A549 (cell line): ENCODE measurements at regions not wholly inside any gene's neighbourhood (a gene's known extent, or its start where the extent isn't known, plus 50 kb on each side); places are given as distances from the start of the nearest gene placed in this dataset.
"Not testable (repeated sequence)": the region's sequence is repeated elsewhere in the genome, so short reads cannot be mapped to it uniquely, and the experiment has no call there.

Source experiments
- ATAC-seq, 2 experiments: fragments of 200-7000 bp in 1 of 2; fragments of >200 bp in 1 of 2; cut with Nextera tagmentation in 1 of 2; cut with Tn5 transposase in 1 of 2; 3 replicates each; pipeline versions ENCODE4 v1.8.0 to v1.9.1; 2018 to 2020; ENCODE audit warnings: mild to moderate bottlenecking in 1 of 2, moderate library complexity in 1 of 2
- CTCF ChIA-PET: fragments of 300-600 bp; sonication (Branson Sonifier 250); formaldehyde crosslinking; extraction: SDS; loops from one replicate; lab custom pipeline; 2021; ENCODE audit warnings: antibody characterized with exemption, inconsistent platforms; lab: Yijun Ruan, JAX
- POLR2A ChIA-PET: fragments of 350-600 bp; formaldehyde crosslinking; extraction: SDS; loops from one replicate; lab custom pipeline; 2021; ENCODE audit warnings: antibody characterized with exemption, inconsistent platforms; lab: Yijun Ruan, JAX
- DNase-seq, 2 experiments: peaks; one replicate each; pipeline versions ENCODE4 v3.0.0 to v3.0.0-alpha.2; 2011 to 2016; ENCODE audit warnings: low read depth in 1 of 2, low spot score in 1 of 2
- FAIRE-seq: peaks from 2 replicates; lab custom pipeline; 2011; peaks lifted over from hg19 to GRCh38; lab: Jason Lieb, UNC
- H3K27ac ChIP-seq, 2 experiments: fragments of >200 bp; sonication (Bioruptor Twin); formaldehyde crosslinking; 3 replicates each; pipeline ENCODE4 v1.5.1; 2016 to 2017
- H3K4me1 ChIP-seq: fragments of >200 bp; sonication (Bioruptor Twin); formaldehyde crosslinking; 3 replicates; pipeline ENCODE4 v1.6.1; 2016
- H3K4me2 ChIP-seq: fragments of >200 bp; sonication (Bioruptor Twin); formaldehyde crosslinking; 3 replicates; pipeline ENCODE4 v1.6.1; 2016
- H3K4me3 ChIP-seq: fragments of >200 bp; sonication (Bioruptor Twin); formaldehyde crosslinking; 3 replicates; pipeline ENCODE4 v1.5.1; 2016
- H3K9me3 ChIP-seq: fragments of >200 bp; sonication (Bioruptor Twin); formaldehyde crosslinking; 3 replicates; pipeline ENCODE4 v1.6.1; 2016
- BHLHE40 ChIP-seq: IDR thresholded peaks from 2 replicates; pipeline ENCODE4 v1.6.1; 2012; ENCODE audit warnings: low read depth, low read length, inconsistent platforms
- CBX2 ChIP-seq: fragments of 200-600 bp; sonication (generic); IDR thresholded peaks from 2 replicates; pipeline ENCODE4 v1.6.1; 2016; ENCODE audit warnings: low read depth, mild to moderate bottlenecking, borderline replicate concordance
- EHF ChIP-seq: fragments of 250-450 bp; sonication (Bioruptor Pico); IDR thresholded peaks from 2 replicates; pipeline ENCODE4 v1.5.0; 2020; ENCODE audit warnings: mild to moderate bottlenecking
- EHMT2 ChIP-seq: fragments of 200-600 bp; sonication (generic); IDR thresholded peaks from 2 replicates; pipeline ENCODE4 v1.6.1; 2016; ENCODE audit warnings: antibody characterized with exemption, low read depth, mild to moderate bottlenecking, moderate library complexity
- FOSL2 ChIP-seq, 2 experiments: fragments of 450-650 bp in 1 of 2; fragments of >200 bp in 1 of 2; sonication (Bioruptor Twin) in 1 of 2; formaldehyde crosslinking; IDR thresholded peaks; 2 replicates each; pipeline versions ENCODE4 v1.5.0 to v1.6.1; 2016 to 2020; ENCODE audit warnings: mild to moderate bottlenecking in 1 of 2, moderate library complexity in 1 of 2
- FOXS1 ChIP-seq: fragments of 250-450 bp; sonication (Bioruptor Pico); IDR thresholded peaks from 2 replicates; pipeline ENCODE4 v1.5.0; 2020; ENCODE audit warnings: mild to moderate bottlenecking, moderate library complexity
- GATA3 ChIP-seq: IDR thresholded peaks from 2 replicates; pipeline ENCODE4 v1.6.1; 2012; ENCODE audit warnings: borderline replicate concordance
- JUNB ChIP-seq: fragments of >200 bp; sonication (Bioruptor Twin); formaldehyde crosslinking; IDR thresholded peaks from 2 replicates; pipeline ENCODE4 v1.6.1; 2016
- KDM1A ChIP-seq: fragments of 200-600 bp; sonication (generic); IDR thresholded peaks from 2 replicates; pipeline ENCODE4 v1.6.1; 2016; ENCODE audit warnings: low read depth, mild to moderate bottlenecking
- MAFK ChIP-seq: fragments of 450-650 bp; IDR thresholded peaks from 2 replicates; pipeline ENCODE4 v1.6.1; 2014; ENCODE audit not compliant: partially characterized antibody
- MYC ChIP-seq: IDR thresholded peaks from 2 replicates; pipeline ENCODE4 v1.6.1; 2012; ENCODE audit warnings: mild to moderate bottlenecking, inconsistent platforms, low read length, improper control_type of control experiment, borderline replicate concordance
- NPAS2 ChIP-seq: fragments of 250-450 bp; sonication (Bioruptor Pico); IDR thresholded peaks from 2 replicates; pipeline ENCODE4 v1.8.0; 2022; ENCODE audit warnings: mild to moderate bottlenecking, moderate library complexity, borderline replicate concordance
- NR3C1 ChIP-seq: fragments of >200 bp; sonication (Bioruptor Twin); formaldehyde crosslinking; IDR thresholded peaks from 3 replicates; pipeline ENCODE4 v1.6.1; 2017
- PHF8 ChIP-seq: fragments of 200-600 bp; sonication (generic); IDR thresholded peaks from 2 replicates; pipeline ENCODE4 v1.6.1; 2016; ENCODE audit warnings: low read depth, mild to moderate bottlenecking, antibody characterized with exemption, moderate library complexity, borderline replicate concordance
- POLR2A ChIP-seq: IDR thresholded peaks from 2 replicates; pipeline ENCODE4 v1.6.1; 2012; ENCODE audit warnings: mild to moderate bottlenecking, low read length
- POLR2AphosphoS2 ChIP-seq: conservative IDR thresholded peaks from 2 replicates; pipeline ENCODE4 v1.6.1; 2012; ENCODE audit warnings: low read length, improper control_type of control experiment, inconsistent platforms
- RARB ChIP-seq: fragments of 250-450 bp; sonication (Bioruptor Pico); IDR thresholded peaks from 2 replicates; pipeline ENCODE4 v1.8.0; 2021; ENCODE audit warnings: mild to moderate bottlenecking, moderate library complexity
- RCOR1 ChIP-seq: fragments of 150-350 bp; IDR thresholded peaks from 2 replicates; pipeline ENCODE4 v1.6.1; 2014; ENCODE audit warnings: antibody characterized with exemption, low read length, low read depth
- RFX5 ChIP-seq: fragments of 450-650 bp; IDR thresholded peaks from 2 replicates; pipeline ENCODE4 v1.7.1; 2014; ENCODE audit warnings: antibody characterized with exemption, mild to moderate bottlenecking, moderate library complexity
- SMC3 ChIP-seq: fragments of >200 bp; sonication (Bioruptor Twin); formaldehyde crosslinking; IDR thresholded peaks from 3 replicates; pipeline ENCODE4 v1.6.1; 2018; ENCODE audit warnings: inconsistent platforms
- TFCP2L1 ChIP-seq: fragments of 250-450 bp; sonication (Bioruptor Pico); IDR thresholded peaks from 2 replicates; pipeline ENCODE4 v1.5.0; 2021; ENCODE audit warnings: mild to moderate bottlenecking
- TP53 ChIP-seq: fragments of 250-450 bp; sonication (Bioruptor Pico); IDR thresholded peaks from 2 replicates; pipeline ENCODE4 v1.5.0; 2021; ENCODE audit warnings: mild to moderate bottlenecking, moderate library complexity
- ZFP36 ChIP-seq: fragments of 450-650 bp; IDR thresholded peaks from 2 replicates; pipeline ENCODE4 v1.6.1; 2014; ENCODE audit warnings: borderline replicate concordance; ENCODE audit not compliant: partially characterized antibody
- ZSCAN20 ChIP-seq: fragments of 250-450 bp; sonication (Bioruptor Pico); IDR thresholded peaks from 2 replicates; pipeline ENCODE4 v1.8.0; 2022; ENCODE audit warnings: mild to moderate bottlenecking, moderate library complexity
- WGBS: methylation state at CpG from one replicate; pipeline ENCODE4 v1.1.6; 2017; ENCODE audit errors: missing lambda C conversion rate; 5-methylcytosine and 5-hydroxymethylcytosine counted together
- TF ChIP-seq, protein P1 (sequence below): fragments of >200 bp; sonication (Bioruptor Twin); formaldehyde crosslinking; IDR thresholded peaks from 3 replicates; pipeline ENCODE4 v1.5.1; 2016
- TF ChIP-seq, protein P2 (sequence below): fragments of 150-350 bp; IDR thresholded peaks from 2 replicates; pipeline ENCODE4 v1.6.1; 2014; ENCODE audit warnings: low read depth, mild to moderate bottlenecking, low read length
- TF ChIP-seq, protein P3 (sequence below): fragments of >200 bp; sonication (Bioruptor Twin); formaldehyde crosslinking; IDR thresholded peaks from 3 replicates; pipeline ENCODE4 v1.6.1; 2016

DNA sequence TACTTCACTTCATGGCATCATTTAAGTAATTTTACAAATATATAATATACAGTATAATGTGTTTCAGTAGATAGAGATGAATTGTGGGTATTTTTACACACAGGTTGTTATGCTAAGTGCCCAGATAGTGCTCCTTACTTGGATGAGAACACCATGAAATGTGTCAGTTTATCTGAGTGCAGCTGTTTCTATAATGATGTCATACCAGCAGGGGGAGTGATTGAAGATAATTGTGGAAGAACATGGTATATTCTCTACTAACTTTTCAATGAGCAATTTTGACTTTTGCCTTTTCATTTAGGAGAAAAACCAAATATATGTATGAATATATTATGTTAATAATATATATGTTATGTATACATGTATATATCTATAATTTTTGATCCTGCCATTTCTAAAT is 221.6 kb downstream of the LRRK2 start (continued):
- TF ChIP-seq FOSL2 (IDR thresholded peaks at IDR 0.05) (no peak), FOSL2 (CRISPR knock-in tag; IDR thresholded peaks at IDR 0.05) (no peak), TFCP2L1 (CRISPR knock-in tag) (no peak), GATA3 (no peak)
- TF ChIP-seq, all 56 proteins: peak for 3

DNA sequence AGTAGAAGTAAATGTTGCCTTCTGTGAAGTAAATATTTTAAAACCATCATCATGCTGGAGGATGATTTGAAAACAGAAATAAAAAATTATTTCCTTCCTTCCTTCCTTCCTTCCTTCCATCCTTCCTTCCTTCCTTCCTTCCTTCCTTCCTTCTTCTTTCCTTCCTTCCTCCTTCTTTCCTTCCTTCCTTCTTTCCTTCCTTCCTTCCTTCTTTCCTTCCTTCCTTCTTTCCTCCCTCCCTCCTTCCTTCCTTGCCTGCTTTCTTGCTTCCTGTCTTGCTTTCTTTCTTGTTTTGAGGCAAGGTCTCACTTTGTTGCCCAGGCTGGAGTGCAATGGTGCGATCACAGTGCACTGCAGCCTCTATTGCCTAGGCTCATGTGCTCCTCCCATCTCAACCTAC is 223.7 kb downstream of the LRRK2 start:
- H3K27ac ChIP-seq, POLR2A ChIA-PET, CTCF ChIA-PET, H3K9me3 ChIP-seq, H3K4me1 ChIP-seq, FAIRE-seq, ATAC-seq, DNase-seq, H3K4me3 ChIP-seq, H3K4me2 ChIP-seq: not testable (repeated sequence)
- WGBS = 72% methylated on average over 1 of the region's 1 CpG

DNA sequence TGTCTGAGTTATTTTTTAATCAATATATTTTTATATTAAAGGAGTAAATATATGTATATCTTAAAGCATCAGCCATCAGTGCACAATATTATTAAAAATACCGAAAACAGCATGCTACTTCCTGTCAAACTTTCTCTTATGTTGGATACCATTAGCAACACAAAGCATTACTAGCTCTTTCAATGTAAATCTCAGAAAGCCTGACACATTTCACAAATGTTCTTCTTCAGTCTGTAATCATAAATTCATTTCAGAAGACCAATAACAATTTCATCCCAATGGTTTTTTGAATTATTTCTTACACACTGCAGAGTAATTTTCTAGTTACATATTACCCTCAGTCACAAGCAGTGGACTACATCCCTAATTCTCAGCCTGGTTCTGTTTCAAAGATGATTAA is 226.9 kb downstream of the LRRK2 start:
- H3K4me3 ChIP-seq = no peak overlapping the region
- H3K27ac ChIP-seq = no peak overlapping the region
- no peak for ATAC-seq
- TF ChIP-seq POLR2A (no peak), MAFK (no peak), ZFP36 (no peak), MYC (no peak), EHMT2 (no peak), JUNB (no peak), KDM1A (no peak), ZSCAN20 (CRISPR knock-in tag) (no peak), CBX2 (no peak), RCOR1 (no peak), BHLHE40 (no peak), POLR2AphosphoS2 (no peak), RFX5 (no peak), TP53 (CRISPR knock-in tag) (no peak)
- TF ChIP-seq, protein P1, sequence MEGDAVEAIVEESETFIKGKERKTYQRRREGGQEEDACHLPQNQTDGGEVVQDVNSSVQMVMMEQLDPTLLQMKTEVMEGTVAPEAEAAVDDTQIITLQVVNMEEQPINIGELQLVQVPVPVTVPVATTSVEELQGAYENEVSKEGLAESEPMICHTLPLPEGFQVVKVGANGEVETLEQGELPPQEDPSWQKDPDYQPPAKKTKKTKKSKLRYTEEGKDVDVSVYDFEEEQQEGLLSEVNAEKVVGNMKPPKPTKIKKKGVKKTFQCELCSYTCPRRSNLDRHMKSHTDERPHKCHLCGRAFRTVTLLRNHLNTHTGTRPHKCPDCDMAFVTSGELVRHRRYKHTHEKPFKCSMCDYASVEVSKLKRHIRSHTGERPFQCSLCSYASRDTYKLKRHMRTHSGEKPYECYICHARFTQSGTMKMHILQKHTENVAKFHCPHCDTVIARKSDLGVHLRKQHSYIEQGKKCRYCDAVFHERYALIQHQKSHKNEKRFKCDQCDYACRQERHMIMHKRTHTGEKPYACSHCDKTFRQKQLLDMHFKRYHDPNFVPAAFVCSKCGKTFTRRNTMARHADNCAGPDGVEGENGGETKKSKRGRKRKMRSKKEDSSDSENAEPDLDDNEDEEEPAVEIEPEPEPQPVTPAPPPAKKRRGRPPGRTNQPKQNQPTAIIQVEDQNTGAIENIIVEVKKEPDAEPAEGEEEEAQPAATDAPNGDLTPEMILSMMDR = no peak
- DNase-seq = no peak
- no peak overlapping the region for H3K4me2 ChIP-seq
- FAIRE-seq = no peak
- H3K4me1 ChIP-seq = 0 out of 3 replicates have a peak, but pooled peaks cover 5% of the 10 kb centered on the region
- no peaks in the 10 kb centered on the region for H3K9me3 ChIP-seq
- ChIA-PET CTCF (no interaction called here), POLR2A (no interaction called here)
- WGBS = 61% methylated on average over 1 of the region's 1 CpG

DNA sequence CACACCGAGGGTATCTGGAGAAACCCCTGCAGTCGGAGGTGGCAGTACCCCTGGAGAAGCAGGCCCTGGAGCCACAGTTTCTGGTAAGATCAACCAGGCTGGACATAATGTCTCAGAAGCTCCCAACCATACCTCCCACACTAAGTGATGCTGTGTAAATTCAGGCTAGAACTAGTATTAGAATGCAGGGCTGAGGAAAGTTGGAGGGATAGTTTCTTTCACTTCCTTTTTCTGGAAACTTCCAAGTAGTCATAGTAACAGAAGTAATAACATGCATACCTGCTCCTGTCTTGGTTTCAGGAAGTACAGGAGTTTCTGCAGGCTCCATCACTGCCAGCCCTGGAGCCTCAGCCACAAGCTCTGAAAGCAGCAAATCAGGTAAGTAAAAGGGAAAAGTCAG is 228.1 kb upstream of the CNTN1 start:
- ChIA-PET CTCF (no interaction called here), POLR2A (no interaction called here)
- no peak for ATAC-seq
- Histone ChIP-seq H3K4me3 (no peak overlapping the region), H3K4me1 (no peaks in the 10 kb centered on the region), H3K9me3 (no peaks in the 10 kb centered on the region), H3K27ac (no peak overlapping the region), H3K4me2 (no peak overlapping the region)
- no peak for FAIRE-seq
- WGBS = 48% methylated on average over 2 of the region's 2 CpGs
- DNase-seq = no peak
- TF ChIP-seq NPAS2 (CRISPR knock-in tag) (no peak), NR3C1 (no peak), RARB (CRISPR knock-in tag) (no peak), TP53 (CRISPR knock-in tag) (no peak), RCOR1 (no peak), EHF (CRISPR knock-in tag) (no peak), SMC3 (no peak), PHF8 (no peak), FOXS1 (CRISPR knock-in tag) (no peak)
- TF ChIP-seq, protein P2, sequence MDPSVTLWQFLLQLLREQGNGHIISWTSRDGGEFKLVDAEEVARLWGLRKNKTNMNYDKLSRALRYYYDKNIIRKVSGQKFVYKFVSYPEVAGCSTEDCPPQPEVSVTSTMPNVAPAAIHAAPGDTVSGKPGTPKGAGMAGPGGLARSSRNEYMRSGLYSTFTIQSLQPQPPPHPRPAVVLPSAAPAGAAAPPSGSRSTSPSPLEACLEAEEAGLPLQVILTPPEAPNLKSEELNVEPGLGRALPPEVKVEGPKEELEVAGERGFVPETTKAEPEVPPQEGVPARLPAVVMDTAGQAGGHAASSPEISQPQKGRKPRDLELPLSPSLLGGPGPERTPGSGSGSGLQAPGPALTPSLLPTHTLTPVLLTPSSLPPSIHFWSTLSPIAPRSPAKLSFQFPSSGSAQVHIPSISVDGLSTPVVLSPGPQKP = no peak
- TF ChIP-seq, protein P3, sequence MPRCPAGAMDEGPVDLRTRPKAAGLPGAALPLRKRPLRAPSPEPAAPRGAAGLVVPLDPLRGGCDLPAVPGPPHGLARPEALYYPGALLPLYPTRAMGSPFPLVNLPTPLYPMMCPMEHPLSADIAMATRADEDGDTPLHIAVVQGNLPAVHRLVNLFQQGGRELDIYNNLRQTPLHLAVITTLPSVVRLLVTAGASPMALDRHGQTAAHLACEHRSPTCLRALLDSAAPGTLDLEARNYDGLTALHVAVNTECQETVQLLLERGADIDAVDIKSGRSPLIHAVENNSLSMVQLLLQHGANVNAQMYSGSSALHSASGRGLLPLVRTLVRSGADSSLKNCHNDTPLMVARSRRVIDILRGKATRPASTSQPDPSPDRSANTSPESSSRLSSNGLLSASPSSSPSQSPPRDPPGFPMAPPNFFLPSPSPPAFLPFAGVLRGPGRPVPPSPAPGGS = no peak
- TF ChIP-seq, protein P1 = no peak
